Astrocyte of the cerebellum (primary cell): ENCODE measurements at regions not wholly inside any gene's neighbourhood (a gene's known extent, or its start where the extent isn't known, plus 50 kb on each side); places are given as distances from the start of the nearest gene placed in this dataset.

ENCODE experiments used
- DNase-seq: peaks from one replicate; pipeline ENCODE4 v3.0.0-alpha.2; 2011; ENCODE audit warnings: low read depth
- H3K4me3 ChIP-seq: 2 replicates; pipeline ENCODE4 v1.5.1; 2011; ENCODE audit warnings: mild to moderate bottlenecking, low read depth, low read length, moderate library complexity
- in situ Hi-C: cut with HindIII; loops from 2 replicates; pipeline ENCODE4 v1.10.0; 2017; ENCODE audit warnings: low sequenced_read_pairs
- TF ChIP-seq, protein P1 (sequence below): IDR thresholded peaks from 2 replicates; pipeline ENCODE4 v1.5.1; 2012; ENCODE audit warnings: low read length, low read depth, moderate library complexity, mild to moderate bottlenecking; ENCODE audit errors: missing control alignments

GRCh38 chr2:146138820-146139219, 1618.9 kb upstream of the ZEB2 start:
- TF ChIP-seq, protein P1, sequence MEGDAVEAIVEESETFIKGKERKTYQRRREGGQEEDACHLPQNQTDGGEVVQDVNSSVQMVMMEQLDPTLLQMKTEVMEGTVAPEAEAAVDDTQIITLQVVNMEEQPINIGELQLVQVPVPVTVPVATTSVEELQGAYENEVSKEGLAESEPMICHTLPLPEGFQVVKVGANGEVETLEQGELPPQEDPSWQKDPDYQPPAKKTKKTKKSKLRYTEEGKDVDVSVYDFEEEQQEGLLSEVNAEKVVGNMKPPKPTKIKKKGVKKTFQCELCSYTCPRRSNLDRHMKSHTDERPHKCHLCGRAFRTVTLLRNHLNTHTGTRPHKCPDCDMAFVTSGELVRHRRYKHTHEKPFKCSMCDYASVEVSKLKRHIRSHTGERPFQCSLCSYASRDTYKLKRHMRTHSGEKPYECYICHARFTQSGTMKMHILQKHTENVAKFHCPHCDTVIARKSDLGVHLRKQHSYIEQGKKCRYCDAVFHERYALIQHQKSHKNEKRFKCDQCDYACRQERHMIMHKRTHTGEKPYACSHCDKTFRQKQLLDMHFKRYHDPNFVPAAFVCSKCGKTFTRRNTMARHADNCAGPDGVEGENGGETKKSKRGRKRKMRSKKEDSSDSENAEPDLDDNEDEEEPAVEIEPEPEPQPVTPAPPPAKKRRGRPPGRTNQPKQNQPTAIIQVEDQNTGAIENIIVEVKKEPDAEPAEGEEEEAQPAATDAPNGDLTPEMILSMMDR: no peak
- in situ Hi-C loops: no loop called here
- no peak for DNase-seq
- H3K4me3 ChIP-seq: no peak overlapping the region

- in situ Hi-C loops: no loop called here
- no peak for DNase-seq
- H3K4me3 ChIP-seq: no peak overlapping the region
- TF ChIP-seq, protein P1: no peak
Observed at GRCh38 chr2:146135245-146135644, 1615.3 kb upstream of the ZEB2 start.

DNA sequence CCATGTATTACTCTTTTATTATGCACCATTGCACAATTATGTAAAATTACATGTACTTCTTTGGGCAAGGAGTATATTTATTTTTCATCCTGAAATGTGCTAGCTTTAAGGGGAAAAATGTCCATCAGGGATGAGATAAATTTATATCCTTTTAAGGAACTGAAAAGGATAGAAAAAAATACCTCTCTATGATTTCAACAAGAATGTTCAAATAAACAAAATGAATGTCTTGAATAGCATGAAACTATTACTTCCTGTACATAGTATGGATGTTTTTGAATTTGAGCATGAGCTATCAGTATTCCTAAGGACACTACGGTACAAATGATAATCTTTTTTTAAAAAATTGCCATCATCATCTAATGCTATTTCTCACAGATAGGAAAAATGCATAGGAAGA, 1611.9 kb upstream of the ZEB2 start:
- no peak overlapping the region for H3K4me3 ChIP-seq
- no peak for DNase-seq
- in situ Hi-C loops: no loop called here
- TF ChIP-seq, protein P1: no peak

- TF ChIP-seq, protein P1: no peak
- in situ Hi-C loops: no loop called here
Observed at GRCh38 chr2:146131048-146131447, 1611.1 kb upstream of the ZEB2 start.

DNA sequence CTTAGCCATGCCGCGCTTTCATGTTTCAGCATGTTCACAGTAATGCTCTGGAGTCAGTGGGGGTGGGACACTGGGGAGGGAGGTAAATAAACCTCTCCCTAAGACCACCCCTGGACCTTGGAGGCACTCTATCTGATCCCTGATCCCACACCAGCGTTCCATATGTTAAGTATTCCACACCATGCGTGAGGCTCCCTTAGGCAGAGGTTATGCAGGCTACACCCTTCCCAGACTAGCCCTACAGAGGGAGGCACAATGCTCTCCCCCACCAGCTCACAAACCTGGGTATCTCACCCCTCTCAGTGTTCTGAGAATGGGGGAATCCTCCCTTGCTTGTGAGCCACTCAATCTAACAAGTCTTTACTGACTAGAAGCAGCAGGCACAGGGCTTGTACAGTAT, 1610.4 kb upstream of the ZEB2 start:
- TF ChIP-seq, protein P1: no peak
- DNase-seq: no peak
- in situ Hi-C loops: no loop called here
- H3K4me3 ChIP-seq: no peak overlapping the region

More at GRCh38 chr2:146131048-146131447, 1611.1 kb upstream of the ZEB2 start:
- DNase-seq: no peak
- no peak overlapping the region for H3K4me3 ChIP-seq

- no peak for DNase-seq
- no peak overlapping the region for H3K4me3 ChIP-seq
- in situ Hi-C loops: no loop called here
- TF ChIP-seq, protein P1: no peak
Observed at GRCh38 chr2:146129231-146129630, 1609.3 kb upstream of the ZEB2 start.

GRCh38 chr2:146128216-146128615, 1608.3 kb upstream of the ZEB2 start:
- in situ Hi-C loops: no loop called here
- DNase-seq: no peak

More at GRCh38 chr2:146128216-146128615, 1608.3 kb upstream of the ZEB2 start:
- no peak overlapping the region for H3K4me3 ChIP-seq
- TF ChIP-seq, protein P1: no peak
